Left lobe of liver (tissue), 2 donors: ENCODE measurements at regions not wholly inside any gene's neighbourhood (a gene's known extent, or its start where the extent isn't known, plus 50 kb on each side); places are given as distances from the start of the nearest gene placed in this dataset.
A peak's percentile ranks its signal among the peaks of the same experiment; 100 is the strongest.

Experiments used
- ATAC-seq: fragments of 200-7000 bp; cut with Tn5 transposase; one replicate; pipeline ENCODE4 v1.9.1; 2020; ENCODE audit warnings: mild to moderate bottlenecking, moderate library complexity
- DNase-seq: peaks from one replicate; pipeline ENCODE4 v3.0.0-alpha.2; 2020; ENCODE audit warnings: low spot score
- donor health status: DM: no; HTN: no; CAD: no; lungs with moderate emphysema.
- donor health status: DM: no; HTN: yes; CAD: no.

GRCh38 chr13:40103864-40104263 lies 448.4 kb downstream of the COG6 start:
- DNase-seq, result no peak
- ATAC-seq, result no peak

DNA sequence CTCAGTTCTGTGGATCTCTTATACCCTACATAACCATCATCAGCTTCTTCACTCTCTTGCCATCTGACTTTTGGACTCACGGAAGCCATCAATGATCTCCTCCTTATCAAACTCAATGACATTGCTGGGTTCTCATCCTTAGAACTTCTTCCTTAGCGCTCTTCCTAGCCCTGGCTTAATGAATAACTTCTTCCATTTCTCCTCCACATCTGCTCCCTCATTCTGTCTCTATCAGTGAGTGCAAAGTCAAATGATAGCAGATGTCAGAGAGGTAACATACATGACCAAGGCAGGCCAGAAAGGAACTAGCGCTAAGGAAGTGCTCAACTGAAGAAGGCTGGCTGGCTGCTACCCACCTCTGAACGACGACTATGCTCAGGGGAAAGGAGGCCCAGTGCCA lies 449.8 kb downstream of the COG6 start:
- DNase-seq, result no peak

GRCh38 chr13:40109351-40109844 lies 453.9 kb downstream of the COG6 start:
- DNase-seq, result no peak
- ATAC-seq, result no peak

More for the DNA sequence above, 449.8 kb downstream of the COG6 start:
- no peak for ATAC-seq

DNA sequence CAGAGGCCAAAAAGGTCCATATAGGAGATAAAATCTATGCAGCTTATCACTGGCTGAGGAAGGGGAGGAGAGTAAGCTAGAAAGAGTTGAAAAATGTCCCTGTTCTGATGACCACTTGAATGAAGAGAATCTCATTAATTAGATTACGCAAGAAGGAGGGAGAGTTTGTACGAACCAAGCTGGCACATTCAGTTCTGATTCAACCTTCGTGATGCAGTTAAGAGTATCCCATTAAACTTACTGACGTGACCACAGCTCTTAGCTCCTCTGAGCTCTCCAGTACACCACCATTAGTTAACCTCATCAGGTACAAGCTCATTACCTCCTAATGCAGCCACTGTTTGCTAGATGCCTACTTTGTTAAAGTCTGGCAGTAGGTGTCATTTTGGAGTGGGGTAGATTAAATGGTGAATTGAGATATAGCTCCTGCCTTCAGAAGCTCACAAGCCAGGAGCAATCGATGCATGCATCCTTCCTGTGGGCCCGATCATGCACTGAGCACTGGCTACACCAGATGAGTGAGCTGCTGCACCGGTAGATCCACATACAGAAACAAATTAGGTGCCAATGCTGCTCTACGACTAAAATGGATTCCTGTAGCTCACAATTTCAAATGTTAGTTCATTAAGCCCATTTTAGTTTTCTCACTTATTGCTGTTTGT lies 458.3 kb downstream of the COG6 start:
- DNase-seq (no peak), ATAC-seq (peak; percentile 23)

DNA sequence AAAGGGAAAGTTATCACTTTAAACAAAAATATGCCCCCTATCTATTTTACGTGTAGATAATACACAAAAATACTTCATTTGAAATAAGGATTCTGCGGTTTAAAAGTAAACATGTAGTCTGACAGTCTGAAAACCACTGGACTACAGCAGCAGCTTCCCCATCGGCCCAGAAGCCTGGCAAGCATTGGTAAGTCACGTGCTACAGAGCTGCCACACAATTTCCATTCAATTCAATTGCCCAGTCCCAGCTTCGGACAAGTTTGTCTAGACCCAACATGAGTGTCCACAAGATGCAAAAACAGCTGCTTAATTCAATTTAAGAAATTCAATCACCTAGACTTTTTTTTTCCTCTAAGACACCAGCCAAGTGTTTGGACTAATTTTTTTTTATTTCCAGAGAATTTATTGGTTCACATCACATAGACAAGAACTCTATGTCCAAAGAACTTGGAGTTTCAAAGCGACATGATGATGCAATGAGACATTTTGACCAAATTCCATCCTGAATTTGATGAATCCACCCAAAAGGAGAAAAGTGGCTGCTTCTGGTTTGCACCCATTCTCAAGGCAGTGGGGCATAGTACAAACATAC lies 458.9 kb downstream of the COG6 start:
- DNase-seq, result no peak
- peak; percentile 24 for ATAC-seq

GRCh38 chr13:40115426-40115825 lies 460.0 kb downstream of the COG6 start:
- ATAC-seq (no peak), DNase-seq (no peak)

GRCh38 chr13:40116008-40116407 lies 460.5 kb downstream of the COG6 start:
- peak; percentile 55 for ATAC-seq
- no peak for DNase-seq

- no peak for DNase-seq
- no peak for ATAC-seq
Measured at GRCh38 chr13:40118337-40118736, 462.9 kb downstream of the COG6 start.

DNA sequence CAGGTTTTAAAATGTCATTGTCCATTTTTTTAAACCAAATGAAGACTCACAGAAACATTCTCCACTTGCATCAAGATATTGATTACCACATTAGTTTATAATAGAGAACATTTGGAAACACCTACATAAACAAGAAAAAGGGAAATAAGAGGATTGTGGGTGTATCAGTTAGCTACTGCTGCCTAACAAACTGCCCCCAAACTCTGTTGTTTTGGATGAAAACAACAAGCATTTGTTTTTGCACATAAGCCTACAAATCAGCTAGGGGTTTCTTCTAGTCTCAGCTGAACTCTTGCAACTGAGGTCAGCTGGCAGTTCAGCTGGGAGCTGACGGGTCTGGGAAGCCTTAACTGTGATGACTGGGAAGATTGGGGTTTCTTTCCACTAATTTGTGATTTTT lies 464.4 kb downstream of the COG6 start:
- ATAC-seq (no peak), DNase-seq (no peak)

GRCh38 chr13:40120288-40120687 lies 464.8 kb downstream of the COG6 start:
- DNase-seq (no peak), ATAC-seq (no peak)

GRCh38 chr13:40120781-40121180 lies 465.3 kb downstream of the COG6 start:
- no peak for ATAC-seq
- DNase-seq, result no peak

- DNase-seq (no peak), ATAC-seq (no peak)
Measured at GRCh38 chr13:40121722-40122121, 466.3 kb downstream of the COG6 start.

DNA sequence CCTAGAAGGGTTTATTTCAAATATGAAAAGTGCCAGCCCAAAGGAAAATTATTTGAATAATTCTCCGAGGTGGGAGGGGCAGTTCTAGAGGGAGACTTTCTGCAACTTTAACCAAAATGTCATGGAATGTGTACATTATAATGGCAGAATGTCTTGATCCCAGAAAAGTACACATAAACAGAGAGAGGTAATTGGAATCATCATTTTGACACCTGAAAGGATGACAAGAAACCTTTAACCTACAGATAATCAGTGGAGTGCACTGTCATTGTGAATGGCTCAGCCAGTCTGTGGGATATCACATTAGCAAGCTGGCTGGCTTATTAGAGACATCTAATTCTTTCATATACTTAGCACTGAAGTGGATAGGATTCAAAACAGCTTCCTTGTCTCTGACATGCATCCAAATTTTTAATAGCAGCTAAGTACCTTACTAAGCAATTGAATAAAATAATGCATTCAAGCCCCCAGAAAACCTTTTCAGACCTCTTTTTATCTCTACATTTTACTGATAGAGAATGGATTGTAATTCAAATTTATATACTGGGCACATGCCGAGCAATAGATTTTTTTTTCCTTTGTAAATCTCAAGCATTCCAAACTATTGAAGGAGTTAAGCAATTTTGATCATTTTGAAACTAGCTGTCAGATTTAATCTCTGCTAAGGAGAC lies 468.6 kb downstream of the COG6 start:
- DNase-seq (no peak), ATAC-seq (no peak)

DNA sequence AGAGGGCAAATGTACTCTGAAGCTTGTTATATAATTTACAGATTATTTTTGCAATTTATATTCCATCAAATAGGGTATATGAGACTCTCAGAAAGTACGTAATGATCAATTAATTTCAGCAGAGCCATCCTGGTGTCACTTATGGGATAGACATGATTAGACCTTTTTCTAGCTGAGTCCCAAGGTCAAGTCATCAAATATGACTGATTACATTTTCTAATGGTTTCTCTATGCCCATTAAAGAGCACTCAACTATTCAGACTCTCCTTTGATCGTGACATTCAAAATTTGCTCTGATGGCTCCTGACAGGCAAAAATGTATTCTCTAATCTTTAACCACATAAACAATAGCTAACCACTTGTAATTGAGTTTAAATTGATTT lies 469.2 kb downstream of the COG6 start:
- no peak for ATAC-seq

DNA sequence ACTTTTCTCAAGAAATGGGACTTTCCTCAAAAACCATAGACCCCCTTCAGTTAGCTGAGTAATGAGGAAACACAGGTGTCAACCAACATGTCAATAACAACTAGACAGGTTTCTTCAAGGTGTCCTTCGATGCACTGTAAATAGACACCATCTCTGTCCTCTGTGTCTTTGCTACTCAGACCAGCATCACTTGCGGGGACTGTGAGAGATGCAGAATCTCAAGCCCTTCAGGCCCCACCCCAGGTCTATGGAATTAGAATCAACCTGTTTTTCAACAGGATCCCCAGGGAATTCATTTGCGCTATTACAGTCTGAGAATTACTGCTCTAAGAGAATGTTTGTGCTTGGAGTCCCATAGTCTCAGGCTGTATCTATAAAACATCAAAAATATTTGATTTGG lies 469.9 kb downstream of the COG6 start:
- DNase-seq, result no peak
- no peak for ATAC-seq

More for the DNA sequence above, 469.2 kb downstream of the COG6 start:
- DNase-seq, result no peak

- no peak for ATAC-seq
- no peak for DNase-seq
Measured at GRCh38 chr13:40126306-40127085, 471.0 kb downstream of the COG6 start.

GRCh38 chr13:40127476-40127875 lies 472.0 kb downstream of the COG6 start:
- DNase-seq, result no peak
- ATAC-seq, result no peak

GRCh38 chr13:40127925-40128324 lies 472.5 kb downstream of the COG6 start:
- ATAC-seq, result peak; percentile 51

DNA sequence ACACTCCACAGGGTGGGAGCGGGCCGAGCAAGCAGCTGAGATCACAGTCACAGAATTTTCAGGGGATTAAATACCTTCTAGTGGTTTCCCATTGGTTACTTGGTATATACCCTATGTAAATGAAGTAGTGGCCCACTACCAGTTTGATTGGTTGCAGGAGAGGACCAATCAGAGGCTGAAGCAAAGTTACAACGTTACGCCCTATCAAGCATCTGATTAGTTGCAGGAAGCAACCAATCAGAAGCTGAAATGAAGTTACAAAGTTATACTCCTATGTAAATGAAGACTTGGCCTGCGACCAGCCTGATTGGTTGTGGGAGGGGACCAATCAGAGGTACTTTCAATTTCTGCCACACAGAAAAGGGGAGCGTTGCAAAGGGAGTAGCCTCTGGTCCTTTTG lies 474.0 kb downstream of the COG6 start:
- no peak for ATAC-seq
- no peak for DNase-seq

More at GRCh38 chr13:40127925-40128324, 472.5 kb downstream of the COG6 start:
- no peak for DNase-seq

DNA sequence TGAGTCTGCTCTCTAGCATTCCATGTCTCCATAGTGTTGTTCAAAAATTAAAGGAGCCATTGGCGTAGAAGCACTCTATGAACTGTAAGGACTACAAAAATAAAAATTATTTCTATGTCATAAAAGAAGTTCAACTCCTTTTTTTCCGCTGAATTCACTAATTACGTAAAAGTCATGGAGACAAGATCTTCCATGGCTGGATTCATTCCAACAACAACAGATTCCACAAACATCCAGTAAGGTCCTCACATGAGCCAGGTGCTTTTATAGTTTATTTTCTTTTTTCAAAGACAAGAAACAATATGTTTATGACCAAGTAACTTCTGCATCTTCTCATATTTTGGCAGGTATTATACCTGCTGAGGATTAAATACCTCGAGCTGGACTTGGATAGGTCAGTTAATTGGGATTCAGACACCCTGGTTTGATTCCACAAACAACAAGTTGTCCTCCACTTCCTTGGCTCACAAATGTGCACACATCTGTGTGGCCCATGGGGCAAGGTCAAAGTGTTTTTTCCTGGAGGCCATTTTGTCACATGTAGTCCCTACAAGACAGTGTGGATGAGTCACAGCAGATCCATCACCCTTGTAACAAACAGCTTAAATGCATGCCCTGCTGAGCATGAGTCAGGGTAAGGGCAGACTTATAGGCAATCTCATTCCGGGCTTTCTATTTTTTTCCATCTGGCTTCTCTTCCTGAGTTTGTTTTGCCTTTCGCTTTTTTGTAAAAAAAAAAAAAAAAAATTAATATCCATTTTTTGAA lies 475.6 kb downstream of the COG6 start:
- ATAC-seq, result no peak

GRCh38 chr13:40132249-40132648 lies 476.8 kb downstream of the COG6 start:
- ATAC-seq, result no peak
- no peak for DNase-seq

More for the DNA sequence above, 475.6 kb downstream of the COG6 start:
- DNase-seq, result no peak
